Spleen (tissue), 7 donors: ENCODE measurements at regions not wholly inside any gene's neighbourhood (a gene's known extent, or its start where the extent isn't known, plus 50 kb on each side); places are given as distances from the start of the nearest gene placed in this dataset.

Source experiments
- CTCF ChIP-seq, 11 experiments: fragments of 200-600 bp in 7 of 11; fragments of 450-650 bp in 4 of 11; sonication (generic) in 4 of 11; IDR thresholded peaks in 8 of 11; conservative IDR thresholded peaks in 3 of 11; 1 replicate in 7 of 11; 2 replicates in 4 of 11; pipeline versions ENCODE4 v1.4.0 to v1.8.0; 2016 to 2021; ENCODE audit warnings: antibody characterized with exemption in 11 of 11, inconsistent platforms in 4 of 11, mild to moderate bottlenecking in 1 of 11
- POLR2A ChIP-seq, 3 donors: fragments of 450-650 bp; IDR thresholded peaks; one replicate each; pipeline ENCODE4 v1.5.1; 2017; ENCODE audit warnings: antibody characterized with exemption in 3 of 3, mild to moderate bottlenecking in 1 of 3
- donor health status: DM: no; HTN: no; CAD: no; lungs with moderate emphysema.
- donor health status: DM: no; HTN: no; CAD: no.
- donor health status: DM: no; HTN: no; CAD: no.

GRCh38 chr2:67295851-67296250 is 101.3 kb upstream of the ETAA1 start:
- TF ChIP-seq POLR2A (IDR thresholded peaks at IDR 0.05) (no peak), CTCF (IDR thresholded peaks at IDR 0.05 in 8 of 11, conservative IDR thresholded peaks at IDR 0.05 in 3 of 11) (no peak)
